RWPE1 (cell line): ENCODE measurements at regions not wholly inside any gene's neighbourhood (a gene's known extent, or its start where the extent isn't known, plus 50 kb on each side); places are given as distances from the start of the nearest gene placed in this dataset.

Source experiments
- CTCF ChIA-PET: fragments of 350-600 bp; sonication (Branson Sonifier 250); formaldehyde crosslinking; extraction: SDS; loops from one replicate; lab custom pipeline; 2021; lab: Yijun Ruan, JAX
- POLR2A ChIA-PET: fragments of 400-600 bp; formaldehyde crosslinking; extraction: SDS; loops from one replicate; lab custom pipeline; 2020; ENCODE audit warnings: antibody characterized with exemption; ENCODE audit not compliant: low non-redundant PET; lab: Yijun Ruan, JAX
- DNase-seq: peaks from one replicate; pipeline ENCODE4 v3.0.0; 2012; ENCODE audit warnings: low spot score
- H3K27ac ChIP-seq: fragments of 450-650 bp; 2 replicates; pipeline ENCODE4 v1.5.1; 2017
- TF ChIP-seq, protein P1 (sequence below): fragments of 450-650 bp; conservative IDR thresholded peaks from 2 replicates; pipeline ENCODE4 v1.5.1; 2017; ENCODE audit warnings: low read depth, mild to moderate bottlenecking

DNA sequence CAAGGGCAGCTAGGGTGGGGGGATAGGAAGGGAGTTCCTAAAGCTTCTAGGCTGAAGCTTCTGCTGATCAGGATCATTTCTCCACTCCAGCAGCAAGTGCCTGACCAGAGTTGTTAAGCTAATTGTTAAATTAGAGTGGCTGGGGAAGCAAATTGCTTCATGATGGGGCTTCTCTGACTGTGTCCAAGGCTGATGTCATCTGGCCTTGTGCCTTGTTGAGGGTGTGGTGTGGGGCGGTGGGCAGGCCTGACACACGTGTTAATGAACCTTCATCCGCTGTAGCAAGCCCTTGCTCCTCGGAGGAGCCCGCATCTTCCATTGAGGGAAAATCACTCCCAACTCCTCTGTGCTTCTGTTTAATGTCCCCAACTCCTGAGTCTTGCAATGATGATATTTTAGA, 84.3 kb upstream of the ROPN1 start:
- no peak overlapping the region for H3K27ac ChIP-seq
- TF ChIP-seq, protein P1, sequence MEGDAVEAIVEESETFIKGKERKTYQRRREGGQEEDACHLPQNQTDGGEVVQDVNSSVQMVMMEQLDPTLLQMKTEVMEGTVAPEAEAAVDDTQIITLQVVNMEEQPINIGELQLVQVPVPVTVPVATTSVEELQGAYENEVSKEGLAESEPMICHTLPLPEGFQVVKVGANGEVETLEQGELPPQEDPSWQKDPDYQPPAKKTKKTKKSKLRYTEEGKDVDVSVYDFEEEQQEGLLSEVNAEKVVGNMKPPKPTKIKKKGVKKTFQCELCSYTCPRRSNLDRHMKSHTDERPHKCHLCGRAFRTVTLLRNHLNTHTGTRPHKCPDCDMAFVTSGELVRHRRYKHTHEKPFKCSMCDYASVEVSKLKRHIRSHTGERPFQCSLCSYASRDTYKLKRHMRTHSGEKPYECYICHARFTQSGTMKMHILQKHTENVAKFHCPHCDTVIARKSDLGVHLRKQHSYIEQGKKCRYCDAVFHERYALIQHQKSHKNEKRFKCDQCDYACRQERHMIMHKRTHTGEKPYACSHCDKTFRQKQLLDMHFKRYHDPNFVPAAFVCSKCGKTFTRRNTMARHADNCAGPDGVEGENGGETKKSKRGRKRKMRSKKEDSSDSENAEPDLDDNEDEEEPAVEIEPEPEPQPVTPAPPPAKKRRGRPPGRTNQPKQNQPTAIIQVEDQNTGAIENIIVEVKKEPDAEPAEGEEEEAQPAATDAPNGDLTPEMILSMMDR, result no peak
- CTCF ChIA-PET, result no interaction called here
- POLR2A ChIA-PET, result no interaction called here
- no peak for DNase-seq

DNA sequence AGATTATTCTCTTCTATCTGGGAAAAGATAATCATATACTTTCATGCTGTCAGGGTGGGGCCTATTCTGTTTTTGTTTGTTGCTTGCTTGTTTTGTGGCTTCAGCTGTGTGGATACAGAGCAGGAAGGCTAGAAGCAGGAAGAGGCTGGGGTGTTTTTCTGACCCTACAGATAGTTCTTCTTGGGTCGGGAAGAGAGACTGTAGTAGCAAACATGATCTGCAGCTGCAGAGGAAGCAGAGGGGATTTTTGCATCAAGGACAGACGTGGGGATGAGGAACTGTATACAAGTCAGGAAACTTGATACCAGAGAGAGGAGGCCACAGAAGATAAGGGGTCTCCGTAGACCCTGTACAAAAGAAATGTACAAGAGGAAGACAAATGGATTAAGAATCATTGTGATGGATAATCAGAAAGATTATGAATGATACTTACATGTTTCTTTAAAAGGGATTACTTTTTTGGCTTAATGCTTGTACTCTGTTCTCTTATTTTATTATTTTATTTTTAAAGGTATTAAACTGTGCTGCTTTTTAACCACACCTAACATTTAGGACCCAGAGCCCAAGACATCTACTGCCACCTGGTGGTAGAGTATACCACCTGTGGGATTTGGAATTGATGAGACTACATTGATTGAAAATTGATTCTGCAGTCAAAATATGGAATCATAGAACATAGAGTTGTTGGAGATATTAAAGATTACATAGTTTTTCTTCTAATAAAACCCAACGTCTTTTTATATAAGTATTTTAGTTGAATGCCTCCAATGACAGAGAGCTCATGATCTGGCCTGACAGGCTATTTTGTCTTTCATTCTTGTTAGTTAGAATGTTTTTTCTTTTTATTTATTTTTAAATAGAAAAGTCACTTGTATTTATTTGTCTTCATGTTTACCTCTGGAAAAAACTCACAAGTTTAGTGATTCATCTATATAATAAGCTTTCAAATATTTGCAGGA, 87.3 kb upstream of the ROPN1 start:
- CTCF ChIA-PET, result interaction anchor here (0.6 to 1.4 kb wide), 12 partner anchors 16 to 641 kb away, joined by 3 to 7 read pairs (median 3); no protein-coding TSS in a partner anchor
- TF ChIP-seq, protein P1, result peak; percentile 62
- POLR2A ChIA-PET, result no interaction called here
- peak; percentile 37 for DNase-seq
- no peak overlapping the region for H3K27ac ChIP-seq

DNA sequence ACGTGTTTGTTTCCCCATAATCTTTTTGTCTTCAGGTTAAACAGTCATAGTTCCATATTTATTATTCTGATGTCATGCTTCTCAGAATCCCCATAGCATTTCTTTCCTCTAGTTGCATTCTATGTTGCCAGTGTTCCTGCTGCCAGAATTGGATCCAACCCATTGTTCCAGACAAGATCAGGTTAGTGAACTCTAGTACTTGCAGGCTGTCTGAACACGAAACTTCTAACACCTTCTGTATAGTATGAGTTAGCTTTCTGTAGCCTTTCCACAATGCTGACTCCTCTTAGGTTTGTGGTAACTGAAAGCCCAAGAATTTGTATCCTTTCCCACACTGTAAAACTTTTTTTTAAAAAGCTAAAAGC, 88.0 kb upstream of the ROPN1 start:
- ChIA-PET CTCF (interaction anchor here (0.6 to 1.4 kb wide), 10 partner anchors 17 to 640 kb away, joined by 3 to 7 read pairs (median 3); no protein-coding TSS in a partner anchor), POLR2A (no interaction called here)
- TF ChIP-seq, protein P1, result no peak
- H3K27ac ChIP-seq, result no peak overlapping the region
- no peak for DNase-seq

DNA sequence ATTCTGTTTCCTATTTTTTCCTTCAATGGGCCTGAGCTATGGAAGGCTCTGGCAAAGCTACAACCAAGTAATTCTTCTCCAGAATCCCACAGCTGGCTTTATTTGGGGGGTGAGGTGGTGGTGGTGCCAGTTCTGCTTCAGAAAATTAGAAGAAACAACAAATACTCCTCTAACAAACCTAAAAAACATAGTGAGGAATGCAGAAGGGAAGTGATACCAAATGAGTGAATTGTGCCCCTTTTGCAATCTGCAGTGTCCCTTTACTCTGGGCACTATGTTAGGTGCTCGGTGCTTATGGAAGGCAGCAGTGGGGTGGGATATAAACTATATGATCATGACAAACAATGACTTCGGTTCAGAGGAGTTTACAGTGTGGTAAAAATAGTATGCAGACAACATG, 90.4 kb upstream of the ROPN1 start:
- no peak for DNase-seq
- H3K27ac ChIP-seq, result no peak overlapping the region
- TF ChIP-seq, protein P1, result no peak
- ChIA-PET CTCF (interaction anchor here (1.5 to 1.7 kb wide), 2 partner anchors 66 to 430 kb away, joined by 4 to 6 read pairs; no protein-coding TSS in a partner anchor), POLR2A (no interaction called here)

DNA sequence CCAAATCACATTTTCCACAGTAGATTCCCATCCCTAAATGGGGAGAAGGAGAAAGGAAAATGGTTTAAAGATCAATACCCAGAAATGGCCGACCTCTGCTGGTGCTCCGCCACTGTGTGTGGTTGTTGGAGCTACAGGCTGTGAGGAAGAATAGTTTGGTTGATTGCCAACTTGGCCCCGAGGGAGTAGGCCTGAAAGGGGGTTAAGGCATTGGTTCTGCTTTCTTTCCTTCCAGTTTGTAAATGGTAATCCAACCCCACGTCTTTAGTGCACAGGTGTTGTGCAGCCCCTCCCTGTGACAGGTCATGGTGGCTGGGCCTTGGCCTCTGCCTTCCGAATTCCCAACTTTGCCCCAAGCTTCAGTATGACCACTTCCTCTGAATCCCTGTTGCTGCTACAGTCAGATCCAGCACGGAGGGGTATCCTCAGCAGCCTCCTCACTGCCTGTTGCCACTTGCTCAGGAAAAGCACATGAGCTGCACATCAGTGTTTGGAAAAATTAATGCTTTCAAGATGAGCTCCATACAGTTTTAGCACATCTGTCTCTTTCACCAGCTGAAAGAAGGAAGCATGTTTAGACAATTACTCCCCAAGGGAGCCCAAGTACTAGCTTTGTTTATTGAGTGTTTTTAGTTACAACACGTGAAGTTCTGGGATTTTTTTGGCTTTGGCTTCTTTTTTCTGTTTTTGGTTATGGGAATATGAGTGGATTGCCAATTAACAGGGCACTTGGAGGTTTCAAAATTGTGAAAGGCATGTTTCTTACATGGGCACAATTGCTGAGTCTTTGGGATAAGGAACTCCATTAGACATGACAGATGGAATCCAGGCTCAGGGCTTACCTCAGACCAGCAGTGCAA, 92.3 kb upstream of the ROPN1 start:
- no peak overlapping the region for H3K27ac ChIP-seq
- DNase-seq, result no peak
- ChIA-PET CTCF (interaction anchor here (1.1 kb wide), 1 partner anchor 12 kb away, joined by 3 read pairs; no protein-coding TSS in a partner anchor), POLR2A (no interaction called here)
- TF ChIP-seq, protein P1, result no peak

DNA sequence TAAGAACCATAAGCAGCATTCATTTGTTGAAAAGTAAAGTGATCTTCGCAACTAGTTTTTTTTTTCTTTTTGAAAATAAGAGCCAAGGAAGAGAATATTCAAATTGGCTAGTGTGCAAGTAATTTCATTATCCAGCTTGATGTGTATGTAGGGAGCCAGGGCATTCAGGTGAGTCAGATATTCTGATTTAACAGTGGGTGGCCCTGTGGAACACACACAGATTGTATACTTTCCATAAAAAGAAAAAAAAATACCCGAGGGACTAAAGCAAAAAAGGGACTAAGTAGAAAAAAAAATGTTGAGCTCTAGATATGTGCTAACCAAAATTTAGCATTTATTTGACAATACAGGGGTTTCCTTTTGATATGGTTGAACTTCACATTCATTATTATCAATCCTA, 96.9 kb upstream of the ROPN1 start:
- ChIA-PET POLR2A (interaction anchor here (0.6 kb wide), 1 partner anchor 12 kb away, joined by 5 read pairs; no protein-coding TSS in a partner anchor), CTCF (no interaction called here)
- DNase-seq, result no peak
- H3K27ac ChIP-seq, result no peak overlapping the region
- TF ChIP-seq, protein P1, result no peak
